Renal cortex interstitium (tissue), 11 donors: ENCODE measurements at regions not wholly inside any gene's neighbourhood (a gene's known extent, or its start where the extent isn't known, plus 50 kb on each side); places are given as distances from the start of the nearest gene placed in this dataset.

Experiments used
- DNase-seq, 11 donors: peaks; one replicate each; pipeline ENCODE4 v3.0.0-alpha.2; 2013; ENCODE audit warnings: low read depth in 9 of 11, low spot score in 4 of 11; ENCODE audit errors: extremely low read depth in 1 of 11

- no peak for DNase-seq
These were observed 270.3 kb upstream of the ECI2 start for GRCh38 chr6:4405621-4406212.

- DNase-seq, result no peak
These were observed 269.0 kb upstream of the ECI2 start for GRCh38 chr6:4404415-4404814.

GRCh38 chr6:4403828-4404227, 268.5 kb upstream of the ECI2 start:
- DNase-seq, result no peak

GRCh38 chr6:4403023-4403752, 267.8 kb upstream of the ECI2 start:
- DNase-seq, result no peak

- DNase-seq, result no peak
These were observed 267.2 kb upstream of the ECI2 start for GRCh38 chr6:4402477-4402976.

- no peak for DNase-seq
These were observed 266.3 kb upstream of the ECI2 start for GRCh38 chr6:4401408-4402368.

- no peak for DNase-seq
These were observed 264.3 kb upstream of the ECI2 start for GRCh38 chr6:4399656-4400055.

- DNase-seq, result no peak
These were observed 263.4 kb upstream of the ECI2 start for GRCh38 chr6:4398791-4399190.

GRCh38 chr6:4397307-4397706, 261.9 kb upstream of the ECI2 start:
- DNase-seq, result no peak

- no peak for DNase-seq
These were observed 260.7 kb upstream of the ECI2 start for GRCh38 chr6:4396044-4396443.

- DNase-seq, result no peak
These were observed 260.0 kb upstream of the ECI2 start for GRCh38 chr6:4395386-4395785.

GRCh38 chr6:4394786-4395185, 259.4 kb upstream of the ECI2 start:
- no peak for DNase-seq

- DNase-seq, result no peak
These were observed 253.3 kb upstream of the ECI2 start for GRCh38 chr6:4388675-4389074.

GRCh38 chr6:4384656-4385055, 249.3 kb upstream of the ECI2 start:
- no peak for DNase-seq

GRCh38 chr6:4383910-4384638, 248.7 kb upstream of the ECI2 start:
- no peak for DNase-seq

- DNase-seq, result no peak
These were observed 247.0 kb upstream of the ECI2 start for GRCh38 chr6:4382362-4382853.

- DNase-seq, result peak in 10 of 11 donors; percentile 41 to 80 (median 58)
These were observed 246.0 kb upstream of the ECI2 start for GRCh38 chr6:4381381-4381780.

- no peak for DNase-seq
These were observed 245.5 kb upstream of the ECI2 start for GRCh38 chr6:4380881-4381281.

GRCh38 chr6:4379958-4380357, 244.6 kb upstream of the ECI2 start:
- no peak for DNase-seq
